ENCODE measurements at regions not wholly inside any gene's neighbourhood (a gene's known extent, or its start where the extent isn't known, plus 50 kb on each side); places are given as distances from the start of the nearest gene placed in this dataset.

- CTCF ChIA-PET: no interaction called here
- DNase-seq (ENCODE audit: low spot score) (no peak), ATAC-seq (no peak)
- no peaks in the 10 kb centered on the region for H3K36me3 Mint-ChIP-seq
- POLR2A ChIA-PET: no interaction called here
- H3K27me3 Mint-ChIP-seq (ENCODE audit: low read depth): no peaks in the 10 kb centered on the region
- no peak overlapping the region for H3K4me3 Mint-ChIP-seq
- TF ChIP-seq SMAD4 (CRISPR knock-in tag; IDR thresholded peaks at IDR 0.05) (no peak), GRHL2 (CRISPR knock-in tag; IDR thresholded peaks at IDR 0.05; ENCODE audit: insufficient replicate concordance, severe bottlenecking) (no peak), MYBL2 (CRISPR knock-in tag; IDR thresholded peaks at IDR 0.05) (no peak), PRDM15 (CRISPR knock-in tag; IDR thresholded peaks at IDR 0.05) (no peak), ZNF532 (CRISPR knock-in tag; IDR thresholded peaks at IDR 0.05; ENCODE audit: borderline replicate concordance) (no peak), NR1H2 (CRISPR knock-in tag; IDR thresholded peaks at IDR 0.05) (no peak), E2F4 (CRISPR knock-in tag; IDR thresholded peaks at IDR 0.05; ENCODE audit: borderline replicate concordance, low read depth) (no peak), ERG (CRISPR knock-in tag; IDR thresholded peaks at IDR 0.05) (no peak), FOXP1 (CRISPR knock-in tag; IDR thresholded peaks at IDR 0.05; ENCODE audit: borderline replicate concordance) (no peak), ZBTB21 (CRISPR knock-in tag; IDR thresholded peaks at IDR 0.05; ENCODE audit: borderline replicate concordance) (no peak), CBFB (CRISPR knock-in tag; IDR thresholded peaks at IDR 0.05; ENCODE audit: low read depth) (no peak), RELA (CRISPR knock-in tag; IDR thresholded peaks at IDR 0.05; ENCODE audit: borderline replicate concordance) (no peak)
- no peak overlapping the region for H3K27ac Mint-ChIP-seq
- no peaks in the 10 kb centered on the region for H3K9me3 Mint-ChIP-seq
- peaks cover 33% of the 10 kb centered on the region for H3K4me1 Mint-ChIP-seq
Observed at GRCh38 chr6:85110943-85111342, 338.9 kb upstream of the NT5E start.

- CTCF ChIA-PET: no interaction called here
- no peak for TF ChIP-seq CBFB (CRISPR knock-in tag; IDR thresholded peaks at IDR 0.05; ENCODE audit: low read depth)
- TF ChIP-seq ZNF416 (CRISPR knock-in tag; IDR thresholded peaks at IDR 0.05): no peak
- TF ChIP-seq ZNF671 (CRISPR knock-in tag; IDR thresholded peaks at IDR 0.05): no peak
- TF ChIP-seq SP1 (CRISPR knock-in tag; conservative IDR thresholded peaks at IDR 0.05): no peak
- TF ChIP-seq HMGXB4 (CRISPR knock-in tag; IDR thresholded peaks at IDR 0.05): no peak
- TF ChIP-seq ESRRA (CRISPR knock-in tag; IDR thresholded peaks at IDR 0.05; ENCODE audit: borderline replicate concordance): no peak
- TF ChIP-seq NFE2L1 (CRISPR knock-in tag; IDR thresholded peaks at IDR 0.05): no peak
- TF ChIP-seq, protein P1, sequence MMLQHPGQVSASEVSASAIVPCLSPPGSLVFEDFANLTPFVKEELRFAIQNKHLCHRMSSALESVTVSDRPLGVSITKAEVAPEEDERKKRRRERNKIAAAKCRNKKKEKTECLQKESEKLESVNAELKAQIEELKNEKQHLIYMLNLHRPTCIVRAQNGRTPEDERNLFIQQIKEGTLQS (CRISPR knock-in tag; conservative IDR thresholded peaks at IDR 0.05): no peak
- no peak for TF ChIP-seq ZNF138 (CRISPR knock-in tag; conservative IDR thresholded peaks at IDR 0.05)
- TF ChIP-seq ZNF219 (CRISPR knock-in tag; IDR thresholded peaks at IDR 0.05; ENCODE audit: borderline replicate concordance): no peak
- no peak for TF ChIP-seq OVOL2 (CRISPR knock-in tag; IDR thresholded peaks at IDR 0.05; ENCODE audit: borderline replicate concordance)
- no peak for TF ChIP-seq ATF2 (CRISPR knock-in tag; IDR thresholded peaks at IDR 0.05; ENCODE audit: borderline replicate concordance, low read depth)
Observed at GRCh38 chr6:85107701-85108100, 342.2 kb upstream of the NT5E start.

More at GRCh38 chr6:85107701-85108100, 342.2 kb upstream of the NT5E start:
- POLR2A ChIA-PET: no interaction called here
- Mint-ChIP-seq H3K27ac (no peak overlapping the region), H3K4me1 (peaks cover 25% of the 10 kb centered on the region), H3K27me3 (ENCODE audit: low read depth) (no peaks in the 10 kb centered on the region), H3K9me3 (no peaks in the 10 kb centered on the region; the same call in 1 of the 2 replicates), H3K36me3 (no peaks in the 10 kb centered on the region), H3K4me3 (no peak overlapping the region)
- DNase-seq (ENCODE audit: low spot score) (no peak), ATAC-seq (no peak)

All from WTC11 (cell line).